ENCODE measurements at regions not wholly inside any gene's neighbourhood (a gene's known extent, or its start where the extent isn't known, plus 50 kb on each side); places are given as distances from the start of the nearest gene placed in this dataset.

GRCh38 chr7:3120513-3120912 is 76.8 kb upstream of the CARD11 start:
- no peak for DNase-seq (ENCODE audit: low spot score in 2 of 2)
- Histone ChIP-seq H3K9me3 (peaks cover 0 to 3% of the 10 kb centered on the region in 2 donors), H3K36me3 (no peaks in the 10 kb centered on the region), H3K4me1 (no peaks in the 10 kb centered on the region), H3K27me3 (peaks cover 0 to 4% of the 10 kb centered on the region in 2 donors), H3K27ac (no peak overlapping the region), H3K4me3 (no peak overlapping the region)
- TF ChIP-seq POLR2AphosphoS5 (IDR thresholded peaks at IDR 0.05) (no peak), POLR2A (IDR thresholded peaks at IDR 0.05) (no peak)
- TF ChIP-seq, protein P1, sequence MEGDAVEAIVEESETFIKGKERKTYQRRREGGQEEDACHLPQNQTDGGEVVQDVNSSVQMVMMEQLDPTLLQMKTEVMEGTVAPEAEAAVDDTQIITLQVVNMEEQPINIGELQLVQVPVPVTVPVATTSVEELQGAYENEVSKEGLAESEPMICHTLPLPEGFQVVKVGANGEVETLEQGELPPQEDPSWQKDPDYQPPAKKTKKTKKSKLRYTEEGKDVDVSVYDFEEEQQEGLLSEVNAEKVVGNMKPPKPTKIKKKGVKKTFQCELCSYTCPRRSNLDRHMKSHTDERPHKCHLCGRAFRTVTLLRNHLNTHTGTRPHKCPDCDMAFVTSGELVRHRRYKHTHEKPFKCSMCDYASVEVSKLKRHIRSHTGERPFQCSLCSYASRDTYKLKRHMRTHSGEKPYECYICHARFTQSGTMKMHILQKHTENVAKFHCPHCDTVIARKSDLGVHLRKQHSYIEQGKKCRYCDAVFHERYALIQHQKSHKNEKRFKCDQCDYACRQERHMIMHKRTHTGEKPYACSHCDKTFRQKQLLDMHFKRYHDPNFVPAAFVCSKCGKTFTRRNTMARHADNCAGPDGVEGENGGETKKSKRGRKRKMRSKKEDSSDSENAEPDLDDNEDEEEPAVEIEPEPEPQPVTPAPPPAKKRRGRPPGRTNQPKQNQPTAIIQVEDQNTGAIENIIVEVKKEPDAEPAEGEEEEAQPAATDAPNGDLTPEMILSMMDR (IDR thresholded peaks at IDR 0.05): no peak
- intact Hi-C loops (cut with DNase I; ENCODE audit: low total_unique reads): no loop called here

GRCh38 chr7:3128857-3129490 is 85.3 kb upstream of the CARD11 start:
- no peaks in the 10 kb centered on the region for H3K9me3 ChIP-seq
- TF ChIP-seq, protein P1 (IDR thresholded peaks at IDR 0.05): no peak
- no peak for TF ChIP-seq POLR2A (IDR thresholded peaks at IDR 0.05)
- TF ChIP-seq POLR2AphosphoS5 (IDR thresholded peaks at IDR 0.05): no peak
- H3K4me1 ChIP-seq: no peaks in the 10 kb centered on the region
- intact Hi-C loops (cut with DNase I; ENCODE audit: low total_unique reads): loop anchor here (5.0 kb wide), 1 partner anchor 1228 kb away; no protein-coding TSS in a partner anchor
- H3K27me3 ChIP-seq: no peaks in the 10 kb centered on the region
- no peak overlapping the region for H3K27ac ChIP-seq
- no peak overlapping the region for H3K4me3 ChIP-seq
- no peak for DNase-seq (ENCODE audit: low spot score in 2 of 2)
- H3K36me3 ChIP-seq: no peaks in the 10 kb centered on the region

- H3K4me1 ChIP-seq: no peaks in the 10 kb centered on the region
- no peak overlapping the region for H3K4me3 ChIP-seq
- TF ChIP-seq POLR2AphosphoS5 (IDR thresholded peaks at IDR 0.05): no peak
- no peak for TF ChIP-seq POLR2A (IDR thresholded peaks at IDR 0.05)
- TF ChIP-seq, protein P1 (IDR thresholded peaks at IDR 0.05): no peak
- intact Hi-C loops (cut with DNase I; ENCODE audit: low total_unique reads): no loop called here
- no peaks in the 10 kb centered on the region for H3K9me3 ChIP-seq
- H3K36me3 ChIP-seq: no peaks in the 10 kb centered on the region
- peaks cover 0 to 3% of the 10 kb centered on the region in 2 donors for H3K27me3 ChIP-seq
- no peak overlapping the region for H3K27ac ChIP-seq
- DNase-seq (ENCODE audit: low spot score in 2 of 2): no peak
Observed at GRCh38 chr7:3133811-3134385, 90.2 kb upstream of the CARD11 start.

DNA sequence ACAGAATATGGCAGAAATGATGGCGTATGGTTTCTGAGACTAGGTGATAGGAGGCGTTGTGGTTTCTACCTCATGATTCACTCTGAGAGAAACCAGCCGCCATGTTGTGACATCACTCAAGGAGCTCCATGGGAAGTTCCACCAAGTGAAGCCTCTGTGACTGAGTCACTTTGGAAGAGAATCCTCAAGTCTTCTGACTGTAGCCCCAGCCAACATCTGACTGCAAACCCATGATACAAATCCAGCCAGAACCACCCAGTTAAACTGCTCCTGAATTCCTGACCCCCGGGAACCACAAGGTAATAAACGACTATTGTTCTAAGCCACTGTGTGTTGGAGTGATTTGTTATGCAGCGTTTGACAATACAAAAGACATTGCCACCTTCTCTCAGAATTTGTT is 91.1 kb upstream of the CARD11 start:
- TF ChIP-seq POLR2AphosphoS5 (IDR thresholded peaks at IDR 0.05) (no peak), POLR2A (IDR thresholded peaks at IDR 0.05) (no peak)
- TF ChIP-seq, protein P1 (IDR thresholded peaks at IDR 0.05): no peak

GRCh38 chr7:3135626-3136025 is 92.0 kb upstream of the CARD11 start:
- no peaks in the 10 kb centered on the region for H3K4me1 ChIP-seq
- H3K27ac ChIP-seq: no peak overlapping the region
- no peak overlapping the region for H3K4me3 ChIP-seq
- peaks cover 0 to 3% of the 10 kb centered on the region in 2 donors for H3K27me3 ChIP-seq
- TF ChIP-seq, protein P1 (IDR thresholded peaks at IDR 0.05): no peak
- TF ChIP-seq POLR2A (IDR thresholded peaks at IDR 0.05): no peak
- TF ChIP-seq POLR2AphosphoS5 (IDR thresholded peaks at IDR 0.05): no peak
- no peaks in the 10 kb centered on the region for H3K9me3 ChIP-seq
- H3K36me3 ChIP-seq: no peaks in the 10 kb centered on the region
- intact Hi-C loops (cut with DNase I; ENCODE audit: low total_unique reads): no loop called here
- no peak for DNase-seq (ENCODE audit: low spot score in 2 of 2)

More for the DNA sequence above, 91.1 kb upstream of the CARD11 start:
- H3K36me3 ChIP-seq: no peaks in the 10 kb centered on the region
- no peaks in the 10 kb centered on the region for H3K4me1 ChIP-seq
- no peak overlapping the region for H3K27ac ChIP-seq
- no peak for DNase-seq (ENCODE audit: low spot score in 2 of 2)
- H3K9me3 ChIP-seq: no peaks in the 10 kb centered on the region
- no peak overlapping the region for H3K4me3 ChIP-seq
- peaks cover 0 to 3% of the 10 kb centered on the region in 2 donors for H3K27me3 ChIP-seq
- intact Hi-C loops (cut with DNase I; ENCODE audit: low total_unique reads): no loop called here
